ENCODE measurements at regions not wholly inside any gene's neighbourhood (a gene's known extent, or its start where the extent isn't known, plus 50 kb on each side); places are given as distances from the start of the nearest gene placed in this dataset.

DNA sequence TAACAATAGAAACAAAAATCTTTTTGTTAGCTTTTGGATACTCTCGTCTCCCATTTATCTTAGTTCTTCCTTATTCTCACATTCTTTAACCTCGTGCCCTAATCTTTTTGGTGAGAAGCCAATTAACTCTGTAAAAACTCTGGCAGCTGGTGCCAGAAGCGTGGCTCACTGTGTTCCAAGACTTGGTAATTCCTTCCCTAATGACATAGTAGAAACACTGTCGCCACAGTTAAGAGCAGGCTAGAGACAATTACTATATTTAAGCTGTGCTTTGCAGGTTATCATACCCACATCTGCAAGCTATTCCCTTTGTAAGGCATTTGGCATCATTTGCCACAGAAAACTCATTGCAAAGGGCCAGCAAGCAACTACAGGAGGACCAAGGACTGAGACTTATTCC, 160.9 kb upstream of the PIK3R1 start:
- H4K20me1 ChIP-seq (replicated peaks; ENCODE audit: control insufficient read depth, extremely low read depth, insufficient read depth, low read length), result no peaks in the 10 kb centered on the region
- H3K9me1 ChIP-seq (replicated peaks; ENCODE audit: control insufficient read depth, extremely low read depth, insufficient read depth, low read length), result no peaks in the 10 kb centered on the region
- TF ChIP-seq JUN (IDR thresholded peaks at IDR 0.05; ENCODE audit: borderline replicate concordance, insufficient read depth, insufficient read length, low read depth) (no peak), MYC (IDR thresholded peaks at IDR 0.05; ENCODE audit: low read depth, low read length) (no peak), POLR2A (IDR thresholded peaks at IDR 0.05; ENCODE audit: low read depth, low read length) (no peak), GATA2 (IDR thresholded peaks at IDR 0.05; ENCODE audit: insufficient read depth, insufficient read length, low read depth, low read length) (no peak), EZH2 (IDR thresholded peaks at IDR 0.05; ENCODE audit: borderline replicate concordance, low read depth, low read length, severe bottlenecking) (no peak), POLR2AphosphoS5 (IDR thresholded peaks at IDR 0.05; ENCODE audit: insufficient read depth, low read depth, low read length) (no peak), FOS (IDR thresholded peaks at IDR 0.05; ENCODE audit: borderline replicate concordance, insufficient read depth, low read length) (no peak)
- TF ChIP-seq, protein P1, sequence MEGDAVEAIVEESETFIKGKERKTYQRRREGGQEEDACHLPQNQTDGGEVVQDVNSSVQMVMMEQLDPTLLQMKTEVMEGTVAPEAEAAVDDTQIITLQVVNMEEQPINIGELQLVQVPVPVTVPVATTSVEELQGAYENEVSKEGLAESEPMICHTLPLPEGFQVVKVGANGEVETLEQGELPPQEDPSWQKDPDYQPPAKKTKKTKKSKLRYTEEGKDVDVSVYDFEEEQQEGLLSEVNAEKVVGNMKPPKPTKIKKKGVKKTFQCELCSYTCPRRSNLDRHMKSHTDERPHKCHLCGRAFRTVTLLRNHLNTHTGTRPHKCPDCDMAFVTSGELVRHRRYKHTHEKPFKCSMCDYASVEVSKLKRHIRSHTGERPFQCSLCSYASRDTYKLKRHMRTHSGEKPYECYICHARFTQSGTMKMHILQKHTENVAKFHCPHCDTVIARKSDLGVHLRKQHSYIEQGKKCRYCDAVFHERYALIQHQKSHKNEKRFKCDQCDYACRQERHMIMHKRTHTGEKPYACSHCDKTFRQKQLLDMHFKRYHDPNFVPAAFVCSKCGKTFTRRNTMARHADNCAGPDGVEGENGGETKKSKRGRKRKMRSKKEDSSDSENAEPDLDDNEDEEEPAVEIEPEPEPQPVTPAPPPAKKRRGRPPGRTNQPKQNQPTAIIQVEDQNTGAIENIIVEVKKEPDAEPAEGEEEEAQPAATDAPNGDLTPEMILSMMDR (IDR thresholded peaks at IDR 0.05; ENCODE audit: extremely low read depth in 1 of 2, insufficient read depth in 1 of 2, low read depth in 1 of 2, low read length in 2 of 2), result no peak
- TF ChIP-seq, protein P2, sequence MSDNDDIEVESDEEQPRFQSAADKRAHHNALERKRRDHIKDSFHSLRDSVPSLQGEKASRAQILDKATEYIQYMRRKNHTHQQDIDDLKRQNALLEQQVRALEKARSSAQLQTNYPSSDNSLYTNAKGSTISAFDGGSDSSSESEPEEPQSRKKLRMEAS (IDR thresholded peaks at IDR 0.05; ENCODE audit: insufficient read depth, insufficient read length), result no peak
- H3K9me3 ChIP-seq (replicated peaks; ENCODE audit: control insufficient read depth, insufficient read depth, low read length), result no peaks in the 10 kb centered on the region
- no peak overlapping the region for H3K27ac ChIP-seq (ENCODE audit: insufficient read depth, low read depth, low read length)
- peaks cover 5% of the 10 kb centered on the region for H3K4me1 ChIP-seq (ENCODE audit: control insufficient read depth, extremely low read depth, insufficient read depth, low read length)
- dilution Hi-C loops (cut with MboI; ENCODE audit: extremely low pct_ligation_motif_present, low sequenced_read_pairs), result no loop called here
- H3K27me3 ChIP-seq (ENCODE audit: control insufficient read depth in 2 of 2, insufficient read depth in 2 of 2, low read length in 2 of 2), result no peaks in the 10 kb centered on the region
- H3K36me3 ChIP-seq (ENCODE audit: control insufficient read depth in 2 of 2, extremely low read depth in 1 of 2, insufficient read depth in 2 of 2, low read length in 2 of 2), result no peaks in the 10 kb centered on the region
- FAIRE-seq (no peak), DNase-seq (ENCODE audit: low read depth, low spot score) (peak; percentile 25)
- no peaks in the 10 kb centered on the region for H3K79me2 ChIP-seq (ENCODE audit: control insufficient read depth, insufficient read depth, low read length)
- intact Hi-C loops (cut with micrococcal nuclease), result no loop called here
- H3K4me3 ChIP-seq (replicated peaks in 1 of 3; ENCODE audit: insufficient read depth in 1 of 3, low read depth in 1 of 3, low read length in 3 of 3), result no peak overlapping the region
- no peak overlapping the region for H2AFZ ChIP-seq (ENCODE audit: low read depth, low read length)
- H3K9ac ChIP-seq (replicated peaks; ENCODE audit: extremely low read depth, insufficient read depth, low read length), result no peak overlapping the region
- CTCF ChIA-PET, result interaction anchor here (0.9 kb wide), 1 partner anchor 199 kb away, joined by 3 read pairs; no protein-coding TSS in a partner anchor
- POLR2A ChIA-PET, result no interaction called here
- H3K4me2 ChIP-seq (ENCODE audit: insufficient read depth, low read length), result no peak overlapping the region
- BruUV-seq (replicated peaks), result no TSS peak

Data from endothelial cell of umbilical vein (primary cell).